Colonic mucosa (tissue), 4 donors: ENCODE measurements at regions not wholly inside any gene's neighbourhood (a gene's known extent, or its start where the extent isn't known, plus 50 kb on each side); places are given as distances from the start of the nearest gene placed in this dataset.

ENCODE experiments used
- DNase-seq: peaks from one replicate; pipeline ENCODE4 v3.0.0-alpha.2; 2020
- H3K27ac ChIP-seq: fragments of 200-600 bp; one replicate; pipeline ENCODE4 v1.8.0; 2021
- H3K27me3 ChIP-seq: fragments of 200-600 bp; one replicate; pipeline ENCODE4 v1.8.0; 2021
- H3K36me3 ChIP-seq: fragments of 200-600 bp; one replicate; pipeline ENCODE4 v1.8.0; 2021
- H3K4me1 ChIP-seq: fragments of 200-600 bp; one replicate; pipeline ENCODE4 v1.8.0; 2021; ENCODE audit warnings: mild to moderate bottlenecking
- H3K4me3 ChIP-seq: fragments of 200-600 bp; one replicate; pipeline ENCODE4 v1.8.0; 2021
- H3K9ac ChIP-seq, 2 donors: one replicate each; pipeline ENCODE4 v1.7.0; 2013; ENCODE audit warnings: control low read depth in 2 of 2, low read depth in 2 of 2, low read length in 2 of 2
- H3K9me3 ChIP-seq: fragments of 200-600 bp; one replicate; pipeline ENCODE4 v1.8.0; 2021
- CTCF ChIP-seq: fragments of 200-600 bp; IDR thresholded peaks from one replicate; pipeline ENCODE4 v1.8.0; 2022; ENCODE audit warnings: antibody characterized with exemption, mild to moderate bottlenecking
- intact Hi-C: fragments of 100-400 bp; cut with DNase I; formaldehyde crosslinking; loops from one replicate; pipeline ENCODE4 v1.14.1; 2022
- donor health status: healthy.
- donor health status: DM: no; HTN: no; CAD: no.
- donor health status: DM: no; HTN: no; CAD: no.

DNA sequence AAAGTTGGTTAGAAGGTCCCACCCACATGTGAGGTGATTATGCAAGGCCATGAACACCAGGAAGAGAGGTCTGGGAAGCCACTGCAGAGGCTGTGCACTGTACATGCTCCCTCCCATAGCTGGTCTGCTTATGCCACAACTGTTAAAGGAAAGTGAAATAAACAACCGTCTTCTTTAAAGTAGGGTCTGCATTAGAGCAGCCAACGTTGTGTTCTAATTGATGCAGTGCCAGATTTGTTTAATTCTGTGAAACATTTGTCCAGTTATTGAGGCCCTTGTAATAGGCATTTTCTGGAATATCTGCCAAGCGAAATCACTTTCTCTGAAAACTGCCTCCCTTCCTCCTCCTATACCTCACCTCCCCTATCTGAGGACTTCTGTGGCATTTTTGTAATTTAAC is 224.0 kb upstream of the LNX1 start:
- no peak for DNase-seq
- no peak for TF ChIP-seq CTCF
- Histone ChIP-seq H3K9me3 (no peaks in the 10 kb centered on the region), H3K36me3 (no peaks in the 10 kb centered on the region), H3K9ac (no peak overlapping the region), H3K4me3 (no peak overlapping the region), H3K4me1 (no peaks in the 10 kb centered on the region), H3K27me3 (no peaks in the 10 kb centered on the region), H3K27ac (no peak overlapping the region)
- intact Hi-C loops: no loop called here

GRCh38 chr4:53813998-53814397 is 222.7 kb upstream of the LNX1 start:
- no peak overlapping the region for H3K9ac ChIP-seq
- intact Hi-C loops: no loop called here
- H3K27ac ChIP-seq: no peak overlapping the region
- H3K4me1 ChIP-seq: no peaks in the 10 kb centered on the region
- no peak for DNase-seq
- H3K27me3 ChIP-seq: no peaks in the 10 kb centered on the region
- H3K4me3 ChIP-seq: no peak overlapping the region
- H3K9me3 ChIP-seq: no peaks in the 10 kb centered on the region
- H3K36me3 ChIP-seq: no peaks in the 10 kb centered on the region
- no peak for TF ChIP-seq CTCF

GRCh38 chr4:53810643-53811042 is 219.4 kb upstream of the LNX1 start:
- Histone ChIP-seq H3K4me3 (no peak overlapping the region), H3K27ac (no peak overlapping the region), H3K9ac (no peak overlapping the region), H3K36me3 (no peaks in the 10 kb centered on the region), H3K4me1 (no peaks in the 10 kb centered on the region), H3K27me3 (no peaks in the 10 kb centered on the region), H3K9me3 (no peaks in the 10 kb centered on the region)
- TF ChIP-seq CTCF: no peak
- intact Hi-C loops: no loop called here
- no peak for DNase-seq

GRCh38 chr4:53809816-53810215 is 218.5 kb upstream of the LNX1 start:
- Histone ChIP-seq H3K36me3 (no peaks in the 10 kb centered on the region), H3K4me1 (no peaks in the 10 kb centered on the region), H3K27ac (no peak overlapping the region), H3K9me3 (no peaks in the 10 kb centered on the region), H3K4me3 (no peak overlapping the region), H3K27me3 (no peaks in the 10 kb centered on the region), H3K9ac (no peak overlapping the region)
- DNase-seq: no peak
- intact Hi-C loops: loop anchor here (10.0 kb wide), 2 partner anchors 195 to 315 kb away; no protein-coding TSS in a partner anchor
- no peak for TF ChIP-seq CTCF

DNA sequence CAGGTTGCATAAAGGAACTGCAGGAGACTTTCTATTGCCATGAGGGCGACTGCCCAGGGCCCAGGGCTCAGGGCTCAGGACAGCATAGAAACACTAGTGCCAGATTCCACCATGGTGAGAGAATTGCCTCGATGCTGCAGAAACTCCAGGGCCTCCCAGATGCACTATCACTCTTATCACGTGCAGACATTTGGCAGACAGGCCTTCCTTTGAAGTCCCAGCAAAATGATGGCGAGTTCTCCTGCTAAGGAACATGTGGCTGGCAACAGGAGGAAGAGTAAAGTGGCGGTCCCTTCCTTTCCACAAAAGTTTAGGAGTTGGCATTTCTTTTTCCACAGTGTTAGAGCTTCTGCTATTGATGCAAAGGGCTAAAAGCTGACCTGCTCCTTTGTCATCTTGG is 214.0 kb upstream of the LNX1 start:
- DNase-seq: no peak
- intact Hi-C loops: loop anchor here (10.0 kb wide), 2 partner anchors 190 to 310 kb away; no protein-coding TSS in a partner anchor
- H3K27me3 ChIP-seq: no peaks in the 10 kb centered on the region
- no peak overlapping the region for H3K27ac ChIP-seq
- no peak overlapping the region for H3K9ac ChIP-seq
- H3K36me3 ChIP-seq: no peaks in the 10 kb centered on the region
- H3K9me3 ChIP-seq: no peaks in the 10 kb centered on the region
- no peak for TF ChIP-seq CTCF
- no peak overlapping the region for H3K4me3 ChIP-seq
- no peaks in the 10 kb centered on the region for H3K4me1 ChIP-seq

DNA sequence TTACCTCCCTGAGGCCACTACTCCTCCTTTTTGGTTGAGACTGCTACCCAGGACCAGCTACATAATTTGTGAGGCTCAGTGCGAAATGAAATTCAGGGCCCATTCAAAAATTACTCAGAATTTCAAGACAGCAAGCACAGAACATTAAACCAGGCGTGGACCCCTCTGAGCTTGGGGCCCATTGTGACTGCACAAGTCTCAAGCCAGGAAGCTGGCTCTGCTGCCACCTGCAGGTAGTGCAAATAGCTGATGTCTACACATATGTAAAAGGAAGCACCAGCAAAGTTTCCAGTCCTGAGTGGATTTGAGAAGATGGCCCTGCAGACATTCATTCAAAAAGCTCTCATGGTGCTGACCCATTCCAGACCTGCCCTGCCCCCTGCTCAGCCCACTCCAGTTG is 213.4 kb upstream of the LNX1 start:
- no peak overlapping the region for H3K27ac ChIP-seq
- H3K36me3 ChIP-seq: no peaks in the 10 kb centered on the region
- no peak overlapping the region for H3K9ac ChIP-seq
- intact Hi-C loops: loop anchor here (5.0 to 10.0 kb wide), 3 partner anchors 97 to 310 kb away; no protein-coding TSS in a partner anchor
- H3K4me1 ChIP-seq: no peaks in the 10 kb centered on the region
- H3K9me3 ChIP-seq: no peaks in the 10 kb centered on the region
- H3K27me3 ChIP-seq: no peaks in the 10 kb centered on the region
- peak; percentile 67 for DNase-seq
- peak; percentile 34 for TF ChIP-seq CTCF
- H3K4me3 ChIP-seq: no peak overlapping the region
